ENCODE measurements at regions not wholly inside any gene's neighbourhood (a gene's known extent, or its start where the extent isn't known, plus 50 kb on each side); places are given as distances from the start of the nearest gene placed in this dataset.

DNA sequence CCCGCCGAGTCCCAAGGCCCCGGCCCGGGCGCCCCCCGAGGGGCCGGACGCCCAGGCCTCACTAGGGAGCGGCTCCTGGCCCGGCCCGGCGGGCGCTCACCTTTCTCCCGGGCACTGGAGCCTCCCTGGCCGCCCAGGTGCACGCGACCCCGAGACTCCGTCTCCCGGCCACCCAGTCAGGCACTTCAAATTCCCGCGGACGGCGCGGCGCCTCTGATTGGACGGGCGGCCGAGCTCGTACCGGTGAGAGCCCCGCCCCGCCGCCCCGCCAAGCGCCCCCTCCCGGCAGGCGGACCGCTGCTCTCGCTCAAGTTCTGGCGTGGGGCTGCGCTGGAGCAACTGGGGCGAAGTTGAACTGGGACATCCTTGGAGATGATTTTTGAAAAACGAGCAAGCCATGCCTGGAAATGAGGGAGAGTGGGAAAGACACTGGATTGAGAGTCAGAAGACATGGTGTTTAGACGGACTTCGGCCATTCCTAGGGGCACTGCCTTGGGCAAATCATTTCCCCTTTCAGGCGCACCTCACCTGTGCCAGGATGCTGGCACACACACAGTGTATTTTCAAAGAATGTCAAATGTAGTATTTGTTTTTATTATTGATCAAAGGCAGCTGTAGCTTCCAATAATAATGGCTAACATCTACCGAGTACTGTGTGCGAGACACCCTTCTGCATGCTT lies 485.3 kb downstream of the UQCRFS1 start:
- no TSS peak for BruUV-seq (replicated peaks)
- CTCF ChIA-PET = no interaction called here
- Histone ChIP-seq H3K27me3 (replicated peaks; ENCODE audit: insufficient read depth, low read depth, low read length, poor library complexity) (no peaks in the 10 kb centered on the region), H3K4me3 (ENCODE audit: low read depth, low read length, poor library complexity, severe bottlenecking) (no peak overlapping the region), H3K9me3 (ENCODE audit: low read depth, low read length, poor library complexity, severe bottlenecking) (no peaks in the 10 kb centered on the region), H3K4me1 (ENCODE audit: insufficient read depth, low read length, poor library complexity, severe bottlenecking) (no peaks in the 10 kb centered on the region), H3K27ac (ENCODE audit: low read depth, low read length, poor library complexity, severe bottlenecking) (no peak overlapping the region), H3K36me3 (ENCODE audit: insufficient read depth, low read length, poor library complexity, severe bottlenecking) (no peaks in the 10 kb centered on the region)
- TF ChIP-seq, protein P1, sequence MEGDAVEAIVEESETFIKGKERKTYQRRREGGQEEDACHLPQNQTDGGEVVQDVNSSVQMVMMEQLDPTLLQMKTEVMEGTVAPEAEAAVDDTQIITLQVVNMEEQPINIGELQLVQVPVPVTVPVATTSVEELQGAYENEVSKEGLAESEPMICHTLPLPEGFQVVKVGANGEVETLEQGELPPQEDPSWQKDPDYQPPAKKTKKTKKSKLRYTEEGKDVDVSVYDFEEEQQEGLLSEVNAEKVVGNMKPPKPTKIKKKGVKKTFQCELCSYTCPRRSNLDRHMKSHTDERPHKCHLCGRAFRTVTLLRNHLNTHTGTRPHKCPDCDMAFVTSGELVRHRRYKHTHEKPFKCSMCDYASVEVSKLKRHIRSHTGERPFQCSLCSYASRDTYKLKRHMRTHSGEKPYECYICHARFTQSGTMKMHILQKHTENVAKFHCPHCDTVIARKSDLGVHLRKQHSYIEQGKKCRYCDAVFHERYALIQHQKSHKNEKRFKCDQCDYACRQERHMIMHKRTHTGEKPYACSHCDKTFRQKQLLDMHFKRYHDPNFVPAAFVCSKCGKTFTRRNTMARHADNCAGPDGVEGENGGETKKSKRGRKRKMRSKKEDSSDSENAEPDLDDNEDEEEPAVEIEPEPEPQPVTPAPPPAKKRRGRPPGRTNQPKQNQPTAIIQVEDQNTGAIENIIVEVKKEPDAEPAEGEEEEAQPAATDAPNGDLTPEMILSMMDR (conservative IDR thresholded peaks at IDR 0.05; ENCODE audit: low read depth, low read length) = no peak
- TF ChIP-seq EZH2 (IDR thresholded peaks at IDR 0.05; ENCODE audit: borderline replicate concordance, low read depth, low read length, poor library complexity, severe bottlenecking) = no peak
- DNase-seq (ENCODE audit: low spot score) = no peak
- POLR2A ChIA-PET (ENCODE audit: low non-redundant PET) = no interaction called here
- intact Hi-C loops (cut with micrococcal nuclease; ENCODE audit: unreplicated experiment) = no loop called here

DNA sequence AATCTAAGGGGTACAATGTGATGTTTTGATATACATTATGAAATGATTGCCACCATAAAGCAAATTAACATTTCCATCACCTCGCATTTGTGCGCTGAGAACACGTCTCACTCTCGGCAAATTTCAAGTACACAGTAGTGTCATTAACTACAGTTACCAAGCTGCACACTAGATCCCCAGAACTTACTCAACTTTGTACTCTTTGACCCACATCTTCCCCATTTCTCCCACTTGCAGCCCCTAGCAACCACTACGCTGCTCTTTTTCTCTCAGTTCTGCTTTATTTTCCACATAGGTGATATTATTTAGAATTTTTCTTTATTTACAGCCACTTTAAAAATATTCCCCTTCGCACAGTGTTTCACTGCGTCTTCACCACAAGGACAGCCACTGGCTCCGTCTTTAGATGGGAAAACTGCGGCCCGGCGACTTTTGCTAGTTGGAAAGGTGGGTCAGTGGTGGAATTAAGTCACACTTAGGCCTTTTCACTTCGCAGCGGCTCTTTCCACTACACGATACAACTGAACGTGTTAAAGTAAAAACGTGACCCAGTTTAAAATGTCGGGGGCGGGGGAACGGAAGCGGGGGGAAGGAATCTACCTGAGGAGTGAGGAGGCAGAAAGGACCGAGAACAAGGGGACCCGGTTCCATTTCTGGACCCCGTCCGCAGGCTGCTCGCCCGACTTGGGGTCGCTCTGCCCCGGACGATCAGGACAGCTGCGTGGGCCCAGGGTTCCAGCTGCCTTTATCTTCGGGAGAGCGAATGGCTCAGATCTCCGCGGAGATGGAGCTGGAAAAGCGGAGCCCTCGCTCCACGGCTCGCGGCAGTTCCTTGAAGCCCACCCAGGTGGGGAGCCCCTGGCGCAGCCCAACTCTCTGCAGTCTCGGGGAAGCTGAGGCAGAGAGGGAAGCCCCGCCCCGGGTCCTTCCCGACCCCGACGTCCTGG lies 486.1 kb downstream of the UQCRFS1 start:
- H3K27ac ChIP-seq (ENCODE audit: low read depth, low read length, poor library complexity, severe bottlenecking) = no peak overlapping the region
- H3K36me3 ChIP-seq (ENCODE audit: insufficient read depth, low read length, poor library complexity, severe bottlenecking) = no peaks in the 10 kb centered on the region
- ChIA-PET POLR2A (ENCODE audit: low non-redundant PET) (no interaction called here), CTCF (no interaction called here)
- no peak overlapping the region for H3K4me3 ChIP-seq (ENCODE audit: low read depth, low read length, poor library complexity, severe bottlenecking)
- intact Hi-C loops (cut with micrococcal nuclease; ENCODE audit: unreplicated experiment) = no loop called here
- H3K27me3 ChIP-seq (replicated peaks; ENCODE audit: insufficient read depth, low read depth, low read length, poor library complexity) = no peaks in the 10 kb centered on the region
- H3K9me3 ChIP-seq (ENCODE audit: low read depth, low read length, poor library complexity, severe bottlenecking) = peaks cover 3% of the 10 kb centered on the region
- DNase-seq (ENCODE audit: low spot score) = no peak
- BruUV-seq (replicated peaks) = no TSS peak
- TF ChIP-seq, protein P1 (conservative IDR thresholded peaks at IDR 0.05; ENCODE audit: low read depth, low read length) = no peak
- no peak for TF ChIP-seq EZH2 (IDR thresholded peaks at IDR 0.05; ENCODE audit: borderline replicate concordance, low read depth, low read length, poor library complexity, severe bottlenecking)
- no peaks in the 10 kb centered on the region for H3K4me1 ChIP-seq (ENCODE audit: insufficient read depth, low read length, poor library complexity, severe bottlenecking)

DNA sequence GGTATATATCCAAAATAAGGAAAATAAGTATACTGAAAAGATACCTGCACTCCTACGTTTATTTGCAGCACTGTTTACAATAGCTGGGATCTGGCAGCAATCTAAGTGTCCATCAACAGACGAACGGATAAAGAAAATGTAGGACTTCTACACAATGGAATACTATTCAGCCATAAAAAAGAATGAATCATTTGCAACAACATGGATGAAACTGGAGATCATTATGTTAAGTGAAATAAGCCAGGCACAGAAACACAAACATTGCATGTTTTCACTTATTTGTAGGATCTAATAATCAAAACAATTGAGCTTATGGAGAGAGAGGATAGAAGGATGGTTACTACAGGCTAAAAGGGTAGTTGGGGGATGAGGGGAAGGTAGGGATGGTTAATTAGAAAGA lies 494.0 kb downstream of the UQCRFS1 start:
- Histone ChIP-seq H3K4me1 (ENCODE audit: insufficient read depth, low read length, poor library complexity, severe bottlenecking) (no peaks in the 10 kb centered on the region), H3K27ac (ENCODE audit: low read depth, low read length, poor library complexity, severe bottlenecking) (no peak overlapping the region), H3K9me3 (ENCODE audit: low read depth, low read length, poor library complexity, severe bottlenecking) (peaks cover 9% of the 10 kb centered on the region), H3K4me3 (ENCODE audit: low read depth, low read length, poor library complexity, severe bottlenecking) (no peak overlapping the region), H3K36me3 (ENCODE audit: insufficient read depth, low read length, poor library complexity, severe bottlenecking) (no peaks in the 10 kb centered on the region), H3K27me3 (replicated peaks; ENCODE audit: insufficient read depth, low read depth, low read length, poor library complexity) (no peaks in the 10 kb centered on the region)
- TF ChIP-seq EZH2 (IDR thresholded peaks at IDR 0.05; ENCODE audit: borderline replicate concordance, low read depth, low read length, poor library complexity, severe bottlenecking) = no peak
- TF ChIP-seq, protein P1 (conservative IDR thresholded peaks at IDR 0.05; ENCODE audit: low read depth, low read length) = no peak
- POLR2A ChIA-PET (ENCODE audit: low non-redundant PET) = no interaction called here
- intact Hi-C loops (cut with micrococcal nuclease; ENCODE audit: unreplicated experiment) = loop anchor here (10.0 kb wide), 1 partner anchor 474 kb away; no protein-coding TSS in a partner anchor
- DNase-seq (ENCODE audit: low spot score) = no peak
- CTCF ChIA-PET = no interaction called here
- BruUV-seq (replicated peaks) = no TSS peak
